ENCODE measurements at regions not wholly inside any gene's neighbourhood (a gene's known extent, or its start where the extent isn't known, plus 50 kb on each side); places are given as distances from the start of the nearest gene placed in this dataset.

GRCh38 chr7:18213652-18214051 is 186.0 kb upstream of the PRPS1L1 start:
- CTCF ChIA-PET: interaction anchor here (1.1 to 1.6 kb wide), 4 partner anchors 12 to 444 kb away, joined by 3 to 5 read pairs (median 3); no protein-coding TSS in a partner anchor
- no peaks in the 10 kb centered on the region for H3K27me3 ChIP-seq (ENCODE audit: control insufficient read depth in 2 of 2, insufficient read depth in 2 of 2, low read length in 2 of 2)
- H2AFZ ChIP-seq (ENCODE audit: low read depth, low read length): no peak overlapping the region
- no peak overlapping the region for H3K27ac ChIP-seq (ENCODE audit: insufficient read depth, low read depth, low read length)
- no peaks in the 10 kb centered on the region for H3K9me1 ChIP-seq (replicated peaks; ENCODE audit: control insufficient read depth, extremely low read depth, insufficient read depth, low read length)
- no peak for DNase-seq (ENCODE audit: low read depth, low spot score)
- FAIRE-seq: no peak
- POLR2A ChIA-PET: no interaction called here
- H3K36me3 ChIP-seq (ENCODE audit: control insufficient read depth in 2 of 2, extremely low read depth in 1 of 2, insufficient read depth in 2 of 2, low read length in 2 of 2): no peaks in the 10 kb centered on the region
- no TSS peak for BruUV-seq (replicated peaks)
- no peaks in the 10 kb centered on the region for H3K79me2 ChIP-seq (ENCODE audit: control insufficient read depth, insufficient read depth, low read length)
- dilution Hi-C loops (cut with MboI; ENCODE audit: extremely low pct_ligation_motif_present, low sequenced_read_pairs) (no loop called here), intact Hi-C loops (cut with micrococcal nuclease) (no loop called here)
- TF ChIP-seq EZH2 (IDR thresholded peaks at IDR 0.05; ENCODE audit: borderline replicate concordance, low read depth, low read length, severe bottlenecking) (no peak), POLR2AphosphoS5 (IDR thresholded peaks at IDR 0.05; ENCODE audit: insufficient read depth, low read depth, low read length) (no peak), JUN (IDR thresholded peaks at IDR 0.05; ENCODE audit: borderline replicate concordance, insufficient read depth, insufficient read length, low read depth) (no peak)
- no peak overlapping the region for H3K4me3 ChIP-seq (replicated peaks in 1 of 3; ENCODE audit: insufficient read depth in 1 of 3, low read depth in 1 of 3, low read length in 3 of 3)
- H3K9me3 ChIP-seq (replicated peaks; ENCODE audit: control insufficient read depth, insufficient read depth, low read length): no peaks in the 10 kb centered on the region
- H4K20me1 ChIP-seq (replicated peaks; ENCODE audit: control insufficient read depth, extremely low read depth, insufficient read depth, low read length): no peaks in the 10 kb centered on the region
- no peaks in the 10 kb centered on the region for H3K4me1 ChIP-seq (ENCODE audit: control insufficient read depth, extremely low read depth, insufficient read depth, low read length)
- no peak overlapping the region for H3K4me2 ChIP-seq (ENCODE audit: insufficient read depth, low read length)
- H3K9ac ChIP-seq (replicated peaks; ENCODE audit: extremely low read depth, insufficient read depth, low read length): no peak overlapping the region

GRCh38 chr7:18216270-18216669 is 188.6 kb upstream of the PRPS1L1 start:
- Histone ChIP-seq H3K79me2 (ENCODE audit: control insufficient read depth, insufficient read depth, low read length) (no peaks in the 10 kb centered on the region), H3K4me1 (ENCODE audit: control insufficient read depth, extremely low read depth, insufficient read depth, low read length) (no peaks in the 10 kb centered on the region), H2AFZ (ENCODE audit: low read depth, low read length) (no peak overlapping the region), H3K9ac (replicated peaks; ENCODE audit: extremely low read depth, insufficient read depth, low read length) (no peak overlapping the region), H3K9me3 (replicated peaks; ENCODE audit: control insufficient read depth, insufficient read depth, low read length) (no peaks in the 10 kb centered on the region), H3K27ac (ENCODE audit: insufficient read depth, low read depth, low read length) (no peak overlapping the region), H3K4me2 (ENCODE audit: insufficient read depth, low read length) (no peak overlapping the region), H3K27me3 (ENCODE audit: control insufficient read depth in 2 of 2, insufficient read depth in 2 of 2, low read length in 2 of 2) (no peaks in the 10 kb centered on the region), H3K36me3 (ENCODE audit: control insufficient read depth in 2 of 2, extremely low read depth in 1 of 2, insufficient read depth in 2 of 2, low read length in 2 of 2) (no peaks in the 10 kb centered on the region), H3K9me1 (replicated peaks; ENCODE audit: control insufficient read depth, extremely low read depth, insufficient read depth, low read length) (no peaks in the 10 kb centered on the region), H4K20me1 (replicated peaks; ENCODE audit: control insufficient read depth, extremely low read depth, insufficient read depth, low read length) (no peaks in the 10 kb centered on the region), H3K4me3 (replicated peaks in 1 of 3; ENCODE audit: insufficient read depth in 1 of 3, low read depth in 1 of 3, low read length in 3 of 3) (no peak overlapping the region)
- no peak for DNase-seq (ENCODE audit: low read depth, low spot score)
- intact Hi-C loops (cut with micrococcal nuclease) (no loop called here), dilution Hi-C loops (cut with MboI; ENCODE audit: extremely low pct_ligation_motif_present, low sequenced_read_pairs) (no loop called here)
- TF ChIP-seq FOS (IDR thresholded peaks at IDR 0.05; ENCODE audit: borderline replicate concordance, insufficient read depth, low read length): no peak
- TF ChIP-seq GATA2 (IDR thresholded peaks at IDR 0.05; ENCODE audit: insufficient read depth, insufficient read length, low read depth, low read length): no peak
- TF ChIP-seq JUN (IDR thresholded peaks at IDR 0.05; ENCODE audit: borderline replicate concordance, insufficient read depth, insufficient read length, low read depth): no peak
- TF ChIP-seq MAX (IDR thresholded peaks at IDR 0.05; ENCODE audit: insufficient read depth, insufficient read length): no peak
- TF ChIP-seq EZH2 (IDR thresholded peaks at IDR 0.05; ENCODE audit: borderline replicate concordance, low read depth, low read length, severe bottlenecking): no peak
- TF ChIP-seq POLR2AphosphoS5 (IDR thresholded peaks at IDR 0.05; ENCODE audit: insufficient read depth, low read depth, low read length): no peak
- no peak for TF ChIP-seq CTCF (IDR thresholded peaks at IDR 0.05; ENCODE audit: extremely low read depth in 1 of 2, insufficient read depth in 1 of 2, low read depth in 1 of 2, low read length in 2 of 2)
- no peak for FAIRE-seq
- no TSS peak for BruUV-seq (replicated peaks)
- ChIA-PET POLR2A (no interaction called here), CTCF (interaction anchor here (0.6 kb wide), 1 partner anchor 104 kb away, joined by 3 read pairs; no protein-coding TSS in a partner anchor)

Data from endothelial cell of umbilical vein (primary cell).